Body of pancreas (tissue), 4 donors: ENCODE measurements at regions not wholly inside any gene's neighbourhood (a gene's known extent, or its start where the extent isn't known, plus 50 kb on each side); places are given as distances from the start of the nearest gene placed in this dataset.

Source experiments
- ATAC-seq: fragments of 150-250 bp; one replicate; pipeline ENCODE4 v1.9.1; 2016
- DNase-seq, 4 donors: peaks; one replicate each; pipeline ENCODE4 v3.0.0-alpha.2; 2019
- H3K27ac ChIP-seq, 4 donors: fragments of 200-600 bp; sonication (generic); 1 replicate in 3 of 4; 2 replicates in 1 of 4; pipeline versions ENCODE4 v1.5.1 to v1.6.1; 2016 to 2019; ENCODE audit warnings: mild to moderate bottlenecking in 1 of 4, mixed read lengths in 1 of 4, moderate library complexity in 1 of 4
- H3K27me3 ChIP-seq, 2 donors: fragments of 200-600 bp; sonication (generic); one replicate each; pipeline ENCODE4 v1.6.0; 2016; ENCODE audit warnings: mild to moderate bottlenecking in 1 of 2
- H3K36me3 ChIP-seq, 2 donors: fragments of 200-600 bp; sonication (generic); replicated peaks in 1 of 2; 2 replicates each; pipeline ENCODE4 v1.5.1; 2016; ENCODE audit warnings: low read depth in 2 of 2; ENCODE audit not compliant: insufficient read depth in 1 of 2
- H3K4me1 ChIP-seq: fragments of 200-600 bp; sonication (generic); one replicate; pipeline ENCODE4 v1.6.0; 2016
- H3K4me3 ChIP-seq, 2 donors: fragments of 200-600 bp; sonication (generic); 1 replicate in 1 of 2; 2 replicates in 1 of 2; pipeline ENCODE4 v1.5.1; 2016 to 2019
- H3K9me3 ChIP-seq, 3 donors: fragments of 200-600 bp; sonication (generic); 1 replicate in 2 of 3; 2 replicates in 1 of 3; pipeline ENCODE4 v1.5.1; 2016
- POLR2A ChIP-seq, 3 donors: fragments of 450-650 bp; IDR thresholded peaks; one replicate each; pipeline ENCODE4 v1.6.1; 2016; ENCODE audit warnings: antibody characterized with exemption in 3 of 3, mild to moderate bottlenecking in 2 of 3
- WGBS, 2 donors: methylation state at CpG; one replicate each; pipeline ENCODE4 v1.1.5; 2017; 5-methylcytosine and 5-hydroxymethylcytosine counted together
- intact Hi-C: fragments of 100-400 bp; cut with DNase I; formaldehyde crosslinking; loops from one replicate; pipeline ENCODE4 v1.15.1; 2023
- TF ChIP-seq, protein P1 (sequence below), 7 experiments: fragments of 450-650 bp in 4 of 7; fragments of 200-600 bp in 3 of 7; sonication (generic) in 3 of 7; IDR thresholded peaks; one replicate each; pipeline ENCODE4 v1.5.1; 2016 to 2019; ENCODE audit warnings: antibody characterized with exemption in 7 of 7

GRCh38 chr5:126186210-126186609 lies 237.0 kb upstream of the GRAMD2B start:
- Histone ChIP-seq H3K27me3 (no peaks in the 10 kb centered on the region), H3K9me3 (no peaks in the 10 kb centered on the region), H3K36me3 (no peaks in the 10 kb centered on the region), H3K4me3 (no peak overlapping the region), H3K4me1 (no peaks in the 10 kb centered on the region), H3K27ac (no peak overlapping the region)
- ATAC-seq: no peak
- WGBS, 2 donors: 41 to 45% methylated on average over 1 of the region's 1 CpG
- no peak for TF ChIP-seq POLR2A (IDR thresholded peaks at IDR 0.05)
- no peak for DNase-seq
- intact Hi-C loops: no loop called here

GRCh38 chr5:126188804-126189203 lies 234.4 kb upstream of the GRAMD2B start:
- H3K27me3 ChIP-seq: no peaks in the 10 kb centered on the region
- H3K9me3 ChIP-seq: no peaks in the 10 kb centered on the region
- no peak for TF ChIP-seq POLR2A (IDR thresholded peaks at IDR 0.05)
- TF ChIP-seq, protein P1, sequence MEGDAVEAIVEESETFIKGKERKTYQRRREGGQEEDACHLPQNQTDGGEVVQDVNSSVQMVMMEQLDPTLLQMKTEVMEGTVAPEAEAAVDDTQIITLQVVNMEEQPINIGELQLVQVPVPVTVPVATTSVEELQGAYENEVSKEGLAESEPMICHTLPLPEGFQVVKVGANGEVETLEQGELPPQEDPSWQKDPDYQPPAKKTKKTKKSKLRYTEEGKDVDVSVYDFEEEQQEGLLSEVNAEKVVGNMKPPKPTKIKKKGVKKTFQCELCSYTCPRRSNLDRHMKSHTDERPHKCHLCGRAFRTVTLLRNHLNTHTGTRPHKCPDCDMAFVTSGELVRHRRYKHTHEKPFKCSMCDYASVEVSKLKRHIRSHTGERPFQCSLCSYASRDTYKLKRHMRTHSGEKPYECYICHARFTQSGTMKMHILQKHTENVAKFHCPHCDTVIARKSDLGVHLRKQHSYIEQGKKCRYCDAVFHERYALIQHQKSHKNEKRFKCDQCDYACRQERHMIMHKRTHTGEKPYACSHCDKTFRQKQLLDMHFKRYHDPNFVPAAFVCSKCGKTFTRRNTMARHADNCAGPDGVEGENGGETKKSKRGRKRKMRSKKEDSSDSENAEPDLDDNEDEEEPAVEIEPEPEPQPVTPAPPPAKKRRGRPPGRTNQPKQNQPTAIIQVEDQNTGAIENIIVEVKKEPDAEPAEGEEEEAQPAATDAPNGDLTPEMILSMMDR (IDR thresholded peaks at IDR 0.05): no peak
- H3K27ac ChIP-seq: no peak overlapping the region
- intact Hi-C loops: no loop called here
- 86 to 95% methylated on average over 2 of the region's 2 CpGs for WGBS, 2 donors
- DNase-seq (no peak), ATAC-seq (no peak)
- no peaks in the 10 kb centered on the region for H3K4me1 ChIP-seq
- H3K36me3 ChIP-seq: no peaks in the 10 kb centered on the region
- no peak overlapping the region for H3K4me3 ChIP-seq

- H3K4me1 ChIP-seq: no peaks in the 10 kb centered on the region
- 62 to 68% methylated on average over 5 of the region's 5 CpGs for WGBS, 2 donors
These were observed 234.0 kb upstream of the GRAMD2B start for GRCh38 chr5:126189231-126189630.

GRCh38 chr5:126189862-126190261 lies 233.3 kb upstream of the GRAMD2B start:
- TF ChIP-seq, protein P1 (IDR thresholded peaks at IDR 0.05): no peak
- TF ChIP-seq POLR2A (IDR thresholded peaks at IDR 0.05): no peak
- H3K27ac ChIP-seq: no peak overlapping the region
- DNase-seq (no peak), ATAC-seq (no peak)
- intact Hi-C loops: no loop called here
- no peaks in the 10 kb centered on the region for H3K4me1 ChIP-seq
- H3K4me3 ChIP-seq: no peak overlapping the region
- no peaks in the 10 kb centered on the region for H3K27me3 ChIP-seq
- no peaks in the 10 kb centered on the region for H3K36me3 ChIP-seq
- no peaks in the 10 kb centered on the region for H3K9me3 ChIP-seq
- WGBS, 2 donors: 69 to 75% methylated on average over 4 of the region's 4 CpGs

More at GRCh38 chr5:126189231-126189630, 234.0 kb upstream of the GRAMD2B start:
- no peak for DNase-seq
- intact Hi-C loops: no loop called here
- no peak overlapping the region for H3K4me3 ChIP-seq
- no peaks in the 10 kb centered on the region for H3K27me3 ChIP-seq
- H3K27ac ChIP-seq: no peak overlapping the region
- H3K36me3 ChIP-seq: no peaks in the 10 kb centered on the region
- no peaks in the 10 kb centered on the region for H3K9me3 ChIP-seq
- ATAC-seq: no peak
- TF ChIP-seq, protein P1 (IDR thresholded peaks at IDR 0.05): no peak
- no peak for TF ChIP-seq POLR2A (IDR thresholded peaks at IDR 0.05)

- Histone ChIP-seq H3K27ac (no peak overlapping the region), H3K4me3 (no peak overlapping the region), H3K9me3 (no peaks in the 10 kb centered on the region), H3K27me3 (no peaks in the 10 kb centered on the region), H3K36me3 (no peaks in the 10 kb centered on the region), H3K4me1 (no peaks in the 10 kb centered on the region)
- TF ChIP-seq POLR2A (IDR thresholded peaks at IDR 0.05): no peak
- TF ChIP-seq, protein P1 (IDR thresholded peaks at IDR 0.05): no peak
- ATAC-seq (no peak), DNase-seq (no peak)
- 86% methylated on average over 4 of the region's 4 CpGs for WGBS, 2 donors
- intact Hi-C loops: no loop called here
These were observed 231.0 kb upstream of the GRAMD2B start for GRCh38 chr5:126192226-126192625.
